Liver (tissue), 3 donors: ENCODE measurements at regions not wholly inside any gene's neighbourhood (a gene's known extent, or its start where the extent isn't known, plus 50 kb on each side); places are given as distances from the start of the nearest gene placed in this dataset.

Source experiments
- HNF4G ChIP-seq: IDR thresholded peaks from 2 replicates; pipeline ENCODE4 v1.6.1; 2016; ENCODE audit warnings: antibody characterized with exemption
- SP1 ChIP-seq: IDR thresholded peaks from 2 replicates; pipeline ENCODE4 v1.6.1; 2018; ENCODE audit warnings: antibody characterized with exemption, mild to moderate bottlenecking
- TAF1 ChIP-seq: conservative IDR thresholded peaks from 2 replicates; pipeline ENCODE4 v1.6.1; 2016; ENCODE audit warnings: antibody characterized with exemption, mild to moderate bottlenecking
- YY1 ChIP-seq: IDR thresholded peaks from 2 replicates; pipeline ENCODE4 v1.6.1; 2016; ENCODE audit warnings: antibody characterized with exemption, mild to moderate bottlenecking
- TF ChIP-seq, protein P1 (sequence below): fragments of 150-350 bp; IDR thresholded peaks from 2 replicates; pipeline ENCODE4 v1.5.1; 2017; ENCODE audit warnings: improper control_type of control experiment, low read depth, low read length; ENCODE audit not compliant: missing input control
- TF ChIP-seq, protein P2 (sequence below): IDR thresholded peaks from 2 replicates; pipeline ENCODE4 v1.6.1; 2016; ENCODE audit warnings: antibody characterized with exemption, mild to moderate bottlenecking
- donor health status: healthy.
- donor health status: healthy.

DNA sequence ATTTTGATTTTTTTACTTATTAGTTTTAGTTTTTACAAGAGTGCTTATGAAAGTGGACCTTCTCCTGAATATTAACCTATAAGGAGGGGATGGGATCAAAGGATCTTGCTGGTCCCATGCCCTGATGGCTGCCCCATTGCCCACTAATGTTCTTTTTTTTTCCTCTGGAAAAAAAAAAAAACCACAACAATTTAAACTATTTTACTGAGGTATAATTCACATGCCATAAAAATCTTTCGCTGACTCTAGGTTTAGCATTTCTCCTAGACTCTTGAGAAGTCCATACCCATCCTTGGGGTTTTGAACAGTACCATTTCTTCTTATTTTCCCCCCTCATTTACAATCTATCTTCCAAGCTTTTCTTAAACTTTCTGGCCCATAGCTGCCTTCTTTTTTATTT lies 481.8 kb downstream of the TFEC start:
- TF ChIP-seq, protein P1, sequence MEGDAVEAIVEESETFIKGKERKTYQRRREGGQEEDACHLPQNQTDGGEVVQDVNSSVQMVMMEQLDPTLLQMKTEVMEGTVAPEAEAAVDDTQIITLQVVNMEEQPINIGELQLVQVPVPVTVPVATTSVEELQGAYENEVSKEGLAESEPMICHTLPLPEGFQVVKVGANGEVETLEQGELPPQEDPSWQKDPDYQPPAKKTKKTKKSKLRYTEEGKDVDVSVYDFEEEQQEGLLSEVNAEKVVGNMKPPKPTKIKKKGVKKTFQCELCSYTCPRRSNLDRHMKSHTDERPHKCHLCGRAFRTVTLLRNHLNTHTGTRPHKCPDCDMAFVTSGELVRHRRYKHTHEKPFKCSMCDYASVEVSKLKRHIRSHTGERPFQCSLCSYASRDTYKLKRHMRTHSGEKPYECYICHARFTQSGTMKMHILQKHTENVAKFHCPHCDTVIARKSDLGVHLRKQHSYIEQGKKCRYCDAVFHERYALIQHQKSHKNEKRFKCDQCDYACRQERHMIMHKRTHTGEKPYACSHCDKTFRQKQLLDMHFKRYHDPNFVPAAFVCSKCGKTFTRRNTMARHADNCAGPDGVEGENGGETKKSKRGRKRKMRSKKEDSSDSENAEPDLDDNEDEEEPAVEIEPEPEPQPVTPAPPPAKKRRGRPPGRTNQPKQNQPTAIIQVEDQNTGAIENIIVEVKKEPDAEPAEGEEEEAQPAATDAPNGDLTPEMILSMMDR = no peak
- TF ChIP-seq, protein P2, sequence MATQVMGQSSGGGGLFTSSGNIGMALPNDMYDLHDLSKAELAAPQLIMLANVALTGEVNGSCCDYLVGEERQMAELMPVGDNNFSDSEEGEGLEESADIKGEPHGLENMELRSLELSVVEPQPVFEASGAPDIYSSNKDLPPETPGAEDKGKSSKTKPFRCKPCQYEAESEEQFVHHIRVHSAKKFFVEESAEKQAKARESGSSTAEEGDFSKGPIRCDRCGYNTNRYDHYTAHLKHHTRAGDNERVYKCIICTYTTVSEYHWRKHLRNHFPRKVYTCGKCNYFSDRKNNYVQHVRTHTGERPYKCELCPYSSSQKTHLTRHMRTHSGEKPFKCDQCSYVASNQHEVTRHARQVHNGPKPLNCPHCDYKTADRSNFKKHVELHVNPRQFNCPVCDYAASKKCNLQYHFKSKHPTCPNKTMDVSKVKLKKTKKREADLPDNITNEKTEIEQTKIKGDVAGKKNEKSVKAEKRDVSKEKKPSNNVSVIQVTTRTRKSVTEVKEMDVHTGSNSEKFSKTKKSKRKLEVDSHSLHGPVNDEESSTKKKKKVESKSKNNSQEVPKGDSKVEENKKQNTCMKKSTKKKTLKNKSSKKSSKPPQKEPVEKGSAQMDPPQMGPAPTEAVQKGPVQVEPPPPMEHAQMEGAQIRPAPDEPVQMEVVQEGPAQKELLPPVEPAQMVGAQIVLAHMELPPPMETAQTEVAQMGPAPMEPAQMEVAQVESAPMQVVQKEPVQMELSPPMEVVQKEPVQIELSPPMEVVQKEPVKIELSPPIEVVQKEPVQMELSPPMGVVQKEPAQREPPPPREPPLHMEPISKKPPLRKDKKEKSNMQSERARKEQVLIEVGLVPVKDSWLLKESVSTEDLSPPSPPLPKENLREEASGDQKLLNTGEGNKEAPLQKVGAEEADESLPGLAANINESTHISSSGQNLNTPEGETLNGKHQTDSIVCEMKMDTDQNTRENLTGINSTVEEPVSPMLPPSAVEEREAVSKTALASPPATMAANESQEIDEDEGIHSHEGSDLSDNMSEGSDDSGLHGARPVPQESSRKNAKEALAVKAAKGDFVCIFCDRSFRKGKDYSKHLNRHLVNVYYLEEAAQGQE = no peak
- no peak for TF ChIP-seq TAF1
- no peak for TF ChIP-seq HNF4G
- TF ChIP-seq SP1 = no peak
- no peak for TF ChIP-seq YY1
